Coronary artery (tissue), 2 donors: ENCODE measurements at regions not wholly inside any gene's neighbourhood (a gene's known extent, or its start where the extent isn't known, plus 50 kb on each side); places are given as distances from the start of the nearest gene placed in this dataset.

ENCODE experiments used
- DNase-seq: peaks from one replicate; pipeline ENCODE4 v3.0.0-alpha.2; 2017; ENCODE audit warnings: low spot score
- H3K27ac ChIP-seq, 2 donors: fragments of 200-600 bp; sonication (generic); one replicate each; pipeline ENCODE4 v1.5.1; 2016 to 2019
- H3K4me3 ChIP-seq: fragments of 200-600 bp; sonication (generic); 2 replicates; pipeline ENCODE4 v1.5.1; 2016; ENCODE audit warnings: mild to moderate bottlenecking, moderate library complexity
- TF ChIP-seq, protein P1 (sequence below): fragments of 200-600 bp; sonication (generic); IDR thresholded peaks from one replicate; pipeline ENCODE4 v1.5.1; 2019; ENCODE audit warnings: antibody characterized with exemption

DNA sequence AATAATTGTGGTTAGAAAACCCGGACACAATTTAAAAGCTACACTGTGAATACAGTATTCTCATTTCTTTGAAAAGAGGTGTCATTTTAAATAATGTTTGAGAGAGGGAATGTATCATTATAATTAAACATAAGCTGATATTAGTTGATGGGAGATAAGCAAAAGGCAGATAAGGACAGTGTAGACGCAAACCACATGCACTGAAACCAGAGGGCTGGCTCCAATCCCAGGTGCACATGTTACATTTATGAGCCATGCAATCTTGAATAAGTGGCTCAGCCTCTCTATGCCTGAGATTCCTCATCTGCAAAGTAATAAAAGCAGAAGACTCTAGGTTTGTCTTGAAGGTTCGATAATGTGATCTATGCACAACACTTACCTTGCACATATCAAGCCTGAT is 238.7 kb downstream of the EFNB2 start:
- TF ChIP-seq, protein P1, sequence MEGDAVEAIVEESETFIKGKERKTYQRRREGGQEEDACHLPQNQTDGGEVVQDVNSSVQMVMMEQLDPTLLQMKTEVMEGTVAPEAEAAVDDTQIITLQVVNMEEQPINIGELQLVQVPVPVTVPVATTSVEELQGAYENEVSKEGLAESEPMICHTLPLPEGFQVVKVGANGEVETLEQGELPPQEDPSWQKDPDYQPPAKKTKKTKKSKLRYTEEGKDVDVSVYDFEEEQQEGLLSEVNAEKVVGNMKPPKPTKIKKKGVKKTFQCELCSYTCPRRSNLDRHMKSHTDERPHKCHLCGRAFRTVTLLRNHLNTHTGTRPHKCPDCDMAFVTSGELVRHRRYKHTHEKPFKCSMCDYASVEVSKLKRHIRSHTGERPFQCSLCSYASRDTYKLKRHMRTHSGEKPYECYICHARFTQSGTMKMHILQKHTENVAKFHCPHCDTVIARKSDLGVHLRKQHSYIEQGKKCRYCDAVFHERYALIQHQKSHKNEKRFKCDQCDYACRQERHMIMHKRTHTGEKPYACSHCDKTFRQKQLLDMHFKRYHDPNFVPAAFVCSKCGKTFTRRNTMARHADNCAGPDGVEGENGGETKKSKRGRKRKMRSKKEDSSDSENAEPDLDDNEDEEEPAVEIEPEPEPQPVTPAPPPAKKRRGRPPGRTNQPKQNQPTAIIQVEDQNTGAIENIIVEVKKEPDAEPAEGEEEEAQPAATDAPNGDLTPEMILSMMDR: no peak
- Histone ChIP-seq H3K27ac (no peak overlapping the region), H3K4me3 (no peak overlapping the region)
- DNase-seq: no peak

DNA sequence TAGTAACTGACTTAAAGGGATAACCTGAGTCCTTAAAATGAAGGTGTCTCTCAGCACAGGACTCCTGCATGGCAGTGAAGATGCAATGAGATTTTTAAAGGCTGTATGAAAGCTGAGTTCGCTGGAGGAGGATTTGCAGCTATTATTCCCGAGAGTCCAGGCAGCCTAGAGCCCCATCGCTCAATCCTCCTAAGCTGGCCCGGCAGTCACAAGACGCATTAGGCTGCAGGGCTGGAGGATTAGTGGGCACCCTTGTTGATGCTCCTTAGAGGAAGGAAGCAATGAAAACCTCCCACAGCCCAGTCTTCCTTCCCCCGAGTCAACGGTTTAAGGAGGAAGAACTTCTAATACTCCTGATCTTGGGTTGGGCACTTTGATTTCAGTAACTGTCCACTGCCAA is 239.5 kb downstream of the EFNB2 start:
- H3K27ac ChIP-seq: no peak overlapping the region
- no peak for DNase-seq
- no peak overlapping the region for H3K4me3 ChIP-seq
- TF ChIP-seq, protein P1: no peak

DNA sequence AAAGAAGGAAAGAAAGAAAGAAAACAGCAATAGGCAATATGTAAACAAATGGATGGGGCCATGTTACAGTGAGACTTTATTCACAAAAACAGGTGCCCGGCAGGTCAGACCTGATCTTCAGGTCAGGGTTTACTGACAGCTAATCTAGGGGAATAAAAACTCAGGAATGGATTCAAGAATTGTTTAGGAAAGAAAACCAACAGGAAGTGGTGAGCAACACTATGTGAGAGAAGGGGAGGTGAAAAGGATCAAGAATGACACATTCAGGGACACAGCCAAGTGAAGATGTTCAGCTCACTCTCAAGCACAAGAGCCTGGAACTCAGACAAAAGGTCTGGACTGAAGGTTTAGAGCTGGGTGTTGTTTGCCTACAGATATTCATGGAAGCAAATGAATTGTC is 244.5 kb downstream of the EFNB2 start:
- TF ChIP-seq, protein P1: no peak
- no peak for DNase-seq
- no peak overlapping the region for H3K4me3 ChIP-seq
- no peak overlapping the region for H3K27ac ChIP-seq

DNA sequence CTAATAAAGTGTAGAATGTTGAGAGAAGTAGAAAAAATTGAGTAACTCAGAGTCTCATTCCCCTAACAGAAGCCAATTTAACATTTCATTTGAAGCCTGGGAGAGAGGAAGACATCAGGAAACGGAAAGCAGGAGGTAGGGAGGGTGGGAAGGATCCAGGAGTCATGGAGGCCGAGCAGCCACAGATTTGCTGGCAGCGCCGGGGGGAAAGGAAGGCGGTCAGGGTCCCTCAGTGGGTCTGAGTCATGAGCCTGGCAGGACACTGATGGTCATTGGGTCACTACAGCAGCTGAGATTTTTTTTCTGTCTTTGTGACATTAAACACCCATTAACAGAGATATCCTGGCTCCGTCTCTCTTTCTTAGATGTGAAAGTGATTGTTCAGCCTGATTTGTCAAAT is 248.1 kb downstream of the EFNB2 start:
- Histone ChIP-seq H3K27ac (no peak overlapping the region), H3K4me3 (no peak overlapping the region)
- TF ChIP-seq, protein P1: no peak
- no peak for DNase-seq

DNA sequence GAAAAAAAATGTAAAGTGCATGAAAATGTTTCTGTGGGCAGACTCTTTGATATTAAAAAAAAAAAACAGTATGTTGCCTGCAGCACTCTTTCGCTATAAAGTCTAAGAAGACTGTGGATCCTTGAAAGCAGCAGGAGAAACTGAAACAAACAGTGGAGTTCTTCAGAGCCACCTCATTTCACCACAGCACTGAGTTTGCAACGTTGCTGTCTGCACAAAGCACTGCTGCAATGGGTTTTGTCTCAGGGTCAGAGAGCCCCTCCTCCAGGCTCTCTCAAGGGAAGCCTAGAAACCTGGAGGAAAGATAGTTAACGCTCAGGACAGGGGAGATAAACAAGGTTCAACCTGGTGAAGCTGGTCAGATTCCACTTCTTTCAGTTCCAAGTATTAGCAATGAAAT is 248.7 kb downstream of the EFNB2 start:
- H3K27ac ChIP-seq: no peak overlapping the region
- H3K4me3 ChIP-seq: no peak overlapping the region
- no peak for DNase-seq
- TF ChIP-seq, protein P1: no peak

DNA sequence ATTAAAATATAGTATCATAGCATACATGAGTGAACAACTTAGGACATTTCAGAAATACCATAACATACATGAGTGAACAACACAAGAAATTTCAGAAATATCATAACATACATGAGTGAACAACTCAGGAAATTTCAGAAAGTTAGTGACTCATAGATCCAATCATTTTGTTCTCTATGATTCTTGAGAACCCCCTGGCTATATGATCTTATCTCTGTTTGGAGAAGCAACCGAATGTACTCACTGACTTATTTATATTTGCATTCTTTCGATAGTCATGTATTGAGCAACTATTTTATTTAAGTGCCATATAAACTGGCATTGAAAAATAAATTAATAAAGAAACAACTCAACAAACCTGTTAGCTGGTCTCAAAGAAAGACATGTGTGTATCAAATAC is 251.1 kb downstream of the EFNB2 start:
- TF ChIP-seq, protein P1: no peak
- DNase-seq: no peak
- H3K4me3 ChIP-seq: no peak overlapping the region
- no peak overlapping the region for H3K27ac ChIP-seq

DNA sequence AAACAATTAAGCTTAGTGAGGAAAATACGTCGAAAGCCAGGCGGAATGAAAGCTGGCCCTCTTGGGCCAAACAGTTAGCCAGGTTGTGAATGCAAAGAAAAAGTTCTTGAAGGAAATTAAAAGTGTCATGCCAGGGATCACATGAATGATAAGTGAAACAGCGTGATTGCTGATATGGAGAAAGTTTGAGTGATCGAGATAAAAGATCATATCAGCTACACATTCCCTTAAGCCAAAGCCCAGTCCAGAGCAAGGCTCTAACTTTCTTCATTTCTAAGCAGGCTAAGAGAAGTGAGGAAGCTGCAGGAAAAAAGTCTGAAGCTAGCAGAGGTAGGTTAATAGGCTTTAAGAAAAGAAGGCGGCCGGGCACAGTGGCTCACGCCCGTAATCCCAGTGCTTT is 254.0 kb downstream of the EFNB2 start:
- TF ChIP-seq, protein P1: no peak
- no peak for DNase-seq

More for the DNA sequence above, 254.0 kb downstream of the EFNB2 start:
- no peak overlapping the region for H3K27ac ChIP-seq
- no peak overlapping the region for H3K4me3 ChIP-seq
